Gastroesophageal sphincter (tissue), 4 donors: ENCODE measurements at regions not wholly inside any gene's neighbourhood (a gene's known extent, or its start where the extent isn't known, plus 50 kb on each side); places are given as distances from the start of the nearest gene placed in this dataset.

ENCODE experiments used
- ATAC-seq: fragments of 150-250 bp; one replicate; pipeline ENCODE4 v1.9.1; 2016; ENCODE audit warnings: mild to moderate bottlenecking, moderate library complexity
- H3K27ac ChIP-seq, 4 donors: fragments of 200-600 bp; sonication (generic) in 3 of 4; 1 replicate in 3 of 4; 2 replicates in 1 of 4; pipeline ENCODE4 v1.5.1; 2016 to 2019
- H3K27me3 ChIP-seq: fragments of 200-600 bp; sonication (generic); one replicate; pipeline ENCODE4 v1.5.1; 2019
- H3K36me3 ChIP-seq, 2 donors: fragments of 200-600 bp; sonication (generic); one replicate each; pipeline ENCODE4 v1.5.1; 2019; ENCODE audit warnings: control low read depth in 1 of 2
- H3K4me1 ChIP-seq, 3 donors: fragments of 200-600 bp; sonication (generic); 1 replicate in 2 of 3; 2 replicates in 1 of 3; pipeline ENCODE4 v1.5.1; 2016 to 2019; ENCODE audit warnings: control low read depth in 2 of 3
- H3K4me3 ChIP-seq, 2 donors: fragments of 200-600 bp; sonication (generic); one replicate each; pipeline ENCODE4 v1.5.1; 2019; ENCODE audit warnings: mild to moderate bottlenecking in 1 of 2, moderate library complexity in 1 of 2
- H3K9me3 ChIP-seq, 3 donors: fragments of 200-600 bp; sonication (generic); one replicate each; pipeline ENCODE4 v1.5.1; 2017 to 2019; ENCODE audit warnings: control low read depth in 2 of 3
- CTCF ChIP-seq, 4 experiments: fragments of 200-600 bp in 2 of 4; fragments of 450-650 bp in 2 of 4; sonication (generic) in 1 of 4; IDR thresholded peaks; one replicate each; pipeline ENCODE4 v1.5.1; 2017 to 2019; ENCODE audit warnings: antibody characterized with exemption in 4 of 4, mild to moderate bottlenecking in 2 of 4, moderate library complexity in 2 of 4
- EP300 ChIP-seq: sonication (generic); formaldehyde crosslinking; IDR thresholded peaks from one replicate; pipeline ENCODE4 v1.6.1; 2017; ENCODE audit warnings: antibody characterized with exemption, mild to moderate bottlenecking
- POLR2A ChIP-seq, 2 donors: fragments of 450-650 bp; IDR thresholded peaks; one replicate each; pipeline ENCODE4 v1.6.1; 2017; ENCODE audit warnings: antibody characterized with exemption in 2 of 2, mild to moderate bottlenecking in 2 of 2, moderate library complexity in 1 of 2
- POLR2AphosphoS5 ChIP-seq: sonication (generic); formaldehyde crosslinking; IDR thresholded peaks from one replicate; pipeline ENCODE4 v1.6.1; 2017; ENCODE audit warnings: antibody characterized with exemption
- WGBS, 2 donors: methylation state at CpG; one replicate each; pipeline ENCODE4 v1.1.5; 2018; ENCODE audit warnings: low coverage in 1 of 2; 5-methylcytosine and 5-hydroxymethylcytosine counted together

GRCh38 chr2:21811541-21811940 lies 687.8 kb downstream of the TDRD15 start:
- WGBS, 2 donors = 63 to 100% methylated on average over 1 to 2 of the region's 2 CpGs
- no peaks in the 10 kb centered on the region for H3K36me3 ChIP-seq
- TF ChIP-seq POLR2AphosphoS5 = no peak
- TF ChIP-seq CTCF (IDR thresholded peaks at IDR 0.05) = no peak
- TF ChIP-seq EP300 = no peak

GRCh38 chr2:21812766-21813165 lies 689.0 kb downstream of the TDRD15 start:
- Histone ChIP-seq H3K27me3 (no peaks in the 10 kb centered on the region), H3K9me3 (no peaks in the 10 kb centered on the region), H3K27ac (no peak overlapping the region), H3K36me3 (no peaks in the 10 kb centered on the region), H3K4me3 (no peak overlapping the region), H3K4me1 (no peaks in the 10 kb centered on the region)
- no peak for ATAC-seq
- TF ChIP-seq POLR2A (IDR thresholded peaks at IDR 0.05) = no peak
- TF ChIP-seq POLR2AphosphoS5 = no peak
- TF ChIP-seq CTCF (IDR thresholded peaks at IDR 0.05) = no peak
- no peak for TF ChIP-seq EP300
- WGBS, 2 donors = 89% methylated on average over 1 of the region's 1 CpG; no CpG with 5 or more reads in 1 of the 2 donors

More at GRCh38 chr2:21811541-21811940, 687.8 kb downstream of the TDRD15 start:
- ATAC-seq = no peak
- Histone ChIP-seq H3K4me3 (no peak overlapping the region), H3K9me3 (no peaks in the 10 kb centered on the region), H3K27me3 (no peaks in the 10 kb centered on the region), H3K4me1 (no peaks in the 10 kb centered on the region), H3K27ac (no peak overlapping the region)

- TF ChIP-seq POLR2A (IDR thresholded peaks at IDR 0.05) (no peak), EP300 (no peak), POLR2AphosphoS5 (no peak), CTCF (IDR thresholded peaks at IDR 0.05) (no peak)
Measured at GRCh38 chr2:21814588-21815149, 690.9 kb downstream of the TDRD15 start.

GRCh38 chr2:21818212-21818795 lies 694.5 kb downstream of the TDRD15 start:
- no peak overlapping the region for H3K4me3 ChIP-seq
- no peak for TF ChIP-seq CTCF (IDR thresholded peaks at IDR 0.05)
- TF ChIP-seq EP300 = no peak
- no peak for TF ChIP-seq POLR2AphosphoS5
- no peak for TF ChIP-seq POLR2A (IDR thresholded peaks at IDR 0.05)
- H3K4me1 ChIP-seq = peaks cover 0 to 11% (median 0%) of the 10 kb centered on the region in 3 donors
- no peak for ATAC-seq
- no peak overlapping the region for H3K27ac ChIP-seq
- H3K36me3 ChIP-seq = no peaks in the 10 kb centered on the region
- 59% methylated on average over 7 of the region's 7 CpGs; no CpG with 5 or more reads in 1 of the 2 donors for WGBS, 2 donors
- no peaks in the 10 kb centered on the region for H3K9me3 ChIP-seq
- no peaks in the 10 kb centered on the region for H3K27me3 ChIP-seq

More at GRCh38 chr2:21814588-21815149, 690.9 kb downstream of the TDRD15 start:
- WGBS, 2 donors = 72 to 73% methylated on average over 2 to 4 of the region's 4 CpGs
- Histone ChIP-seq H3K4me1 (no peaks in the 10 kb centered on the region), H3K9me3 (no peaks in the 10 kb centered on the region), H3K36me3 (no peaks in the 10 kb centered on the region), H3K27me3 (no peaks in the 10 kb centered on the region), H3K27ac (no peak overlapping the region), H3K4me3 (no peak overlapping the region)
- ATAC-seq = no peak

GRCh38 chr2:21819454-21819853 lies 695.7 kb downstream of the TDRD15 start:
- WGBS, 2 donors = 89 to 100% methylated on average over 1 to 2 of the region's 2 CpGs
- no peaks in the 10 kb centered on the region for H3K27me3 ChIP-seq
- H3K36me3 ChIP-seq = no peaks in the 10 kb centered on the region
- peaks cover 0 to 11% (median 0%) of the 10 kb centered on the region in 3 donors for H3K4me1 ChIP-seq
- no peaks in the 10 kb centered on the region for H3K9me3 ChIP-seq
- H3K27ac ChIP-seq = no peak overlapping the region
- no peak for ATAC-seq
- no peak overlapping the region for H3K4me3 ChIP-seq
- TF ChIP-seq CTCF (IDR thresholded peaks at IDR 0.05) (no peak), POLR2AphosphoS5 (no peak), POLR2A (IDR thresholded peaks at IDR 0.05) (no peak), EP300 (no peak)
